ENCODE measurements at regions not wholly inside any gene's neighbourhood (a gene's known extent, or its start where the extent isn't known, plus 50 kb on each side); places are given as distances from the start of the nearest gene placed in this dataset.

DNA sequence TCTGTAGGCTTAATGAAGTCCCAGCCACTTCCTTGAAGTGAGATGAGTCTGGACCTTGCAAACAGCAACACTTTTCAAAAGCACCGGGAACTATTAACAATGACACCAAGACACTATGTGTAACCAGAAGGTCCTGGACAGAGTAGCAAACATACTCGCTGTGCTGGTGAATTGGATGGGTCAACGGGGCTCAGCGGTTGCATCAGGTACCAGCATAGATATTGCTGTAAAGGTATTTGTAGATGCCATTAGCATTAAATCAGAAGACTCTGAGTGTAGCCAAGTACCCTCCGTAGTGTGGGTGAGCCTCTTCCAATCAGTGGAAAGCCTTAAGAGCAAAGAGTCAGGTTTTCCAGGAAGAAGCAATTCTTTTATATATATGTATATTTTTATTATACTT is 140.5 kb downstream of the IRX2 start:
- no peak for DNase-seq (ENCODE audit: low read depth in 2 of 3, low spot score in 2 of 3)

DNA sequence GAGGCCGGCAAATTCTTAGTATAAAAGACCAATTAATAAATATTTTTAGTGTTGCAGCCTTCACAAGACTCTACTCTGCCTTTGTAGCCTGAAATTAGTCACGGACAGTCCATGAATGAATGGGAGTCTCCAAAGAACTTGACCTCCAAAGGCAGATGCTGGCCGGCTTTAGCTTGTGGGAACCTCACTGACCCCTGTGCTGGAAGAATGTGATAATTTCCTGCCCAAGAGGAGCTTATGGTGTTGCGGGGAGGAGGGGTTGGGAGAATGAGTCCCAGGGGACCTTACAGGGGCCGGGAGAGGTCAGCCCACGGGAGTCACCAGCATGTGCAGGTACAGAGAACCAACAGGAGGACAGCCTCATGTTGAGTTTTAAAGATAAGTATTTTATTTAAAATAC is 143.1 kb downstream of the IRX2 start:
- DNase-seq (ENCODE audit: low read depth in 2 of 3, low spot score in 2 of 3) = no peak

DNA sequence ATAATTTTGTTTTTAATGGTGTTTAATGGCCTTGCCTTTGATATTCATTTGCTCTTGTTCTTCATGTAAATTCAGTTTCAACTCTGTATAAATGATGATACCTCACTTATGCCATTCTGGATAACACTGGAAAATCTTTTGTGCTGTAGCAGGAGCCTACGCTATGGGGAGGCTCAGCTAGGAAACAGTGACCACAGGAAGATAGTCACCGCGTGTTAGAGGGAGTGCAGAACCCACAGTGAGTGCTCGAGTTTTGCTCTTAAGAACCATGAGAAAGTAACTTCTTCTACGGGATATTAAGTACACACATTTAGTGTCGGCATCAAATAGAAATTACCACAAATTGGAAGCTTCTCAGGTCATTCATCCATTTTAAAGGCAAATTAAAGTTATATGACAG is 143.9 kb downstream of the IRX2 start:
- no peak for DNase-seq (ENCODE audit: low read depth in 2 of 3, low spot score in 2 of 3)

DNA sequence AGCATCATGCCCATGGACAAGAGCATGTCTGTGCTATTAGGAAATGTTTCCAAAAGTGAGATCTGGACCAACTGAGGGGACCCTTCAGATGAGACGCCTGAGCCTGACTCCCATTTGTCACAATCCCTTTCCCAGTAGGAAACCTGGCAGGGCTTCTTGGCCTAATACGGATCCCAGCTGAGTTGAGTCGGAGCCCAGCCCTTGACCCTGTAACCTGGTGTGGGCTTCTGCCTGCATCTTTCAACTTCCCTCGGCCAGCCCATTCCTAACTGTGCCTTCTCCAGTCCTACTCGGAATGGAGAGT is 148.3 kb downstream of the IRX2 start:
- DNase-seq (ENCODE audit: low read depth in 2 of 3, low spot score in 2 of 3) = no peak

DNA sequence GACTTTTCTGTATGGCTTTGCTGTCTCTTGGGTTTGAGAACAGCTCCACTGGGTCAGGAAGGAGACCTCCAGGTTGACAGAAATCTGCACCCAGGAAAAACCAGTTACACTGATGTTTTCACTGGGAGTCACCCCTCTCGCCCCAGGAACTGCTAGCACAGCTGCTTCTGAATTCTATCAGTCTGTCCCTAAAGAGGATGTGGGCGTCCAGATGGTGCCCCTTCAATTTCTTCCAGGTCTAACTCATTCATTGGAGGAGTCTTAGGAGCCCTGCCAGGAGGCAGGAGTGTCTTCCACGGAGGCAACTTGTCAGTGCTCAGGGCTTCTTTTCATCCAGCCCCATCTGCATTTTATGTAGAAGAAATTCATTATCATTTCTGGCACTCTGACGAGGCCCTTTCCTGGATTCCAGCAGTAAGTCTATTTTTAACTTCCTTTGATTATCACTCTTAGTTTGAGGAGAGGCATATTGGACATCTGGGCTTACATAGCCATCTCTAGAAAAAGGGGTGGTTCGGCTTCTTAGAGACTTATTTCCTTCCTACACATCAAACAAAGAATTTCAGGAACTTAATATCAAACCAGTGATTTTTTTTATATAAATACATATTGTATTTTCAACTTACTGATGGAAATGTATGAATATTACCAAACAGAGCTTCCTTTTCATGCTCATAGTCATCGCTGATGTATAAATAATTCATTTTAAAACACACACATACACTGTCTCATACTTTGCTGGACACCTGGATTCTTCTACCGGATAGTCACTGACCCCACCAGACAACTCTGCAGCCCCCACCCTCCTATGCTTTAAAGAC is 148.8 kb downstream of the IRX2 start:
- no peak for DNase-seq (ENCODE audit: low read depth in 2 of 3, low spot score in 2 of 3)

DNA sequence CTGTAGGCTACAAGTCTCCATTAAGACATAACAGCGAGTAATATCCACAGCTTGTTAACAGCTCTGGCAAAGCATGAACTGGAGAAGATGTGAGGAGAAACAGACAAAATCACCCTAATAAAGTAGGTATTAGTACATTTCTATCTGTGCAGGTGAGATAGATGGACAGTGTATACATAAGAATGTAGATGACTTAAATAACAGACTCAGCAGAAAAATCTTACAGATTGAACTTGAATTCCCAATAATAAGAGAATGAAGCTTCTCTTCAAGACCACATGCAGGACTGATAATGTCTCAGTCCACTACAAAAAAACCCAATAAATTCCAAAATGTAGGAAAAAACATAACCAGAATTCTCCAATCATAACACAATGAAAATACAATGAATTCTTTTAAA is 153.0 kb downstream of the IRX2 start:
- DNase-seq (ENCODE audit: low read depth in 2 of 3, low spot score in 2 of 3) = no peak

DNA sequence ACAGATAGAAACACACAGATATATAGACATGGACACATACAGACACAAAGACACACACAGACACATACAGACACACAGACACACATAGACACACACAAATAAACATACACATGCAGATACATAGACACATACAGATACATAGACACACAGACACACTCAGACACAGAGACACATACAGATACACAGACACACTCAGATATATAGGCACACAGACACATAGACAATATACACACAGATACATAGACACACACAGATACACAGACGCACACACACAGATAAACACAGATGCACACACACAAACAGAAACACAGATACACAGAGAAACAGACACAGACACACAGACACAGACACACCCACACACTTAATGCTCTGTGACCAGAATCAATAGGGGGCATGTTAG is 156.8 kb downstream of the IRX2 start:
- no peak for DNase-seq (ENCODE audit: low read depth in 2 of 3, low spot score in 2 of 3)

DNA sequence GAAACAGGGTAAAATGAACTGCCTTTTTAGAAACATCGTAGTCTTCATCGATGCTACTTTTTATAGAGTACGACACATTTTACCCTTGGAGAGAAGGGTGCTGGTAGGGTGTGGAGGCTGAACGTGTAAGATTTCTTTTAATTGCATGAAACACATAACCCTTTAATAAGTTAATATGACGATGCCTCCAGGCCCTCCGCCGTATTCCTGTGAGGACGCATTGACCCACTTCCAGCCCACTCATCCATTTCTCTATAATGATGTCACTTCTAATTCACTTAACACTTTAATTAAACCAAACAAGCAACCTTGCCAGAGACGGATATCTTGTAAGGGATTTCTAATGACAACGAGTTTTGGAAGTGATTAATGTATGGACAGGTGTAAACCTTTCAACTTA is 158.7 kb downstream of the IRX2 start:
- no peak for DNase-seq (ENCODE audit: low read depth in 2 of 3, low spot score in 2 of 3)

DNA sequence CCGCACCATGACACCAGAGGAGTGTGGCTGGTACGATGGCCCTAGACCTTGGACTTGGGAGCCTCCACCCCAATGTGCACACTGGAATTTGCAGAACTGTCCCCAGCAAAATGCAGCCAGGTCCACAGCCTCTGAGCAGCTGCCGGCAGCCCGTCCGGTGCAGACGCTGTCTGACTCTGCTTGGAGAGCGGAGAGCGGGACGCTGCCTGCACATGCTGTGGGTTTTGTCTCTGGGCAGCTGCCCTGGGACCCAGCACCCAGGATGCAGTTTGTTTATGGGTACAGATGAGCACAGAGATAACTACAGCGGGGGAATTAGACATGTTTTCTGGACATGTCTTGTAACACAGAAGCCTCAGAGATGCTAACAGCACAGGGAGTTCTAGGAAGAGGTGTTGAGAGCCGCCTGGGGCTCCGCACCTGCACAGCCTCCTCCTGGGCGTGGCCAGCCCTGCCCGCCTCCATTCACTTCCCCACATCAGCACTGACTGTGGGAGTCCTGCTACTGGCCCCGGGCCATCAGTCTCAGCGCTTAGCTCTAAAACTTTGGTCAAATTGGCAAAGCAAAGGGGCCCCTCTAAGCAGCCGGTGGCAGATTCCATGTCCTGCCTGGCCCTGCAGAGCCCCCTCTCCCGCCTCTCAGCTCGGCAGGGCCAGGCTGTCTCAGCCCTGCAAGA is 159.6 kb downstream of the IRX2 start:
- no peak for DNase-seq (ENCODE audit: low read depth in 2 of 3, low spot score in 2 of 3)

DNA sequence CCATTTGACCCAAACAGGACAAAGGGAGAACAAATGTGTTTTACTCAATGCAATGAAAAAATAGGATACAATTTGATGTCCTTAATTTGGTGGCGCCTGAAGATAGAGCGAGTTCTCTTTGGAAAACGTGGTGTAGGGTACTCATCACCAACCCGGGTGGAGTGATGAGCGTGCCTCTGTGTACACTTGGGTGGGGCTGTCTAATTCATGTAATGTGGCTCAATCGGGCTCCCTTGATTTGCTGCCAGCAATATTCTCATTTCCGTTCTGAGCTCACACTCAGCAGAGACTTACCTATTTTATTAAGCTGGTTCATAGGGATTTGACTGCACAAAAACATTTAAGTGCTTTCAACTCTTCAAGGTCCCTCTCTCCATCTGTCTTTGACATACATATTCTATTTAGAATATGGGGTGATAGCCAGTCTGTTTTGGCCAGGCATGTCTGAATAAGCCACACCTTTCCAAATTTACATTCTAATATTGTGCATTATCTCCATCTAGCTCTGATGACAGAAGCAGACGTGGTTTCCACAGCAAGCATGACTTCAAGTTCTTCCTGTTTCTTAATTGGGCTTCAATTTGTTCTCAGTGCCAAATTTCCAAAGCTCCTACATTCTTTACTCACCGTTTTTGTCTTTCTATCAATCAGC is 162.5 kb downstream of the IRX2 start:
- no peak for DNase-seq (ENCODE audit: low read depth in 2 of 3, low spot score in 2 of 3)

DNA sequence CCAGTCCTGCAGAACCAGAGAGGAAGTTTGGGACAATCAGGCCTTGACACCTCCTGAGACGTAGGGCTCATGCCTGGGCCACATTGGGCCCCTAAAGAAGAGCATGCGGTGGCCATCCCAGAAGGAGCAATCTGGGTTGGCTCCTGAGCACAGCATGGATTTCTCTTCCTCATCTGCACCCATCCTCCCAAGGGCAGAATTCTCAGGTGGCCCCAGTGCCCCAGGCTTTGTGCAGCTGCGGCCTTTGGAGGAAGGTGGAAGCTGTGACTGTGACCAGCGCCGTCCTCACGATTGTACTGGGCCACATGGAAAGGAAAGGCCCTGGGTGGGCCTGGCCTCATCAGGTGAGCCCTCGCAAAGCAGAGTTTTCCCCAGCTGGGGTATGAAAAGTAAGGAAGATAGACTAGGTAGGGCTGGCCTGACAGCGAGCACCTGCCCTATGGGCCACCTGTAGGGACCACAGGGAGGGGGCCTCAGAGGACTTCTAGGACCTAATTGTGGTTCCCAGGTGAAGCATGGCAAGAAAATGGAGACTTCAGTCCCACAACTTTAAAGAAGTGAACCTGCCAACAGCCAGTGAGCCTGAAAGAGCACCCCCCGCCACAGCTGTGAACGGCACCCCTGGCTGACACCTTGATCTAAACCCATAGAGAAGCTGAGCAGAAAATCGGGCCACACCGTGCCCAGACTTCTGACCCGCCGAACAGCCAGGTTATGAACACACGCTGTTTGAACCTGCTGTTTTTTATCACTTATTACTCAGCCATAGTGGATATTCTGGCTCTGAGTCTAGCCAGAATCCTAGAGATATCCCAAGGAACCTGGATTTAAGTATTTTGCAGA is 164.1 kb downstream of the IRX2 start:
- DNase-seq (ENCODE audit: low read depth in 2 of 3, low spot score in 2 of 3) = no peak

DNA sequence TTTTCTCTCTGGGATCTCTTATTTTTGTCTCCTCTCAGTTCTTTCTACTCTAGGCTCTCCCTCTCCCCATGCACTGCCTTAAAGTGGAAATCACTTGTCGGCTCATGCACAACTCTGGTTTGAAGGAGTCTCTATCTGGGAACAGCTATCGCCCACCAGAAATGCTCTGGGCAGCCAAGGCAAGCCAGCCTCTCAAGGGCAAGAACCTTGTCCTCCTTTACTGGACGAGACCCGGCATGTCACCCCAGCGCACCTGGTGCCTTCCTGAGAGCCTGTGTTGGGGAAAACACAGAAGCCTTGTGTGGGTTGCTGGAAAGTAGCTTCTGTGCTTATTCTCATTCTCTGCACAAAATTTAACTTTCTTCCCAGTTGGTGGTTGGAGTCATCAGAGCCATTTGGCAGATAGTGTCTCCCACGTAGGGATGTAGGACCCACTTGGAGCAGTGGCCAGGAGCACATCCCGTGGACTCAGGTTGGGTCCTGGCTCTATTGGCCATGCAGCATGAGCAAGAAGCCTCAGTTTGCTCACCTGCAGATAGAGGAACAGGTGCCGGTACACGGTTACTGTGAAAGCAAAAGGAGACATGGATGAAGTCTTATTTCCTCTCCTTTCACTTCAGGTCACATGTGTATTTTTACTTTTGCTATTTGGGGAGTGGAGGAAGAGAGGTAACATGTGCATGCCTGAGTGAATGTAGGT is 165.3 kb downstream of the IRX2 start:
- DNase-seq (ENCODE audit: low read depth in 2 of 3, low spot score in 2 of 3) = no peak

DNA sequence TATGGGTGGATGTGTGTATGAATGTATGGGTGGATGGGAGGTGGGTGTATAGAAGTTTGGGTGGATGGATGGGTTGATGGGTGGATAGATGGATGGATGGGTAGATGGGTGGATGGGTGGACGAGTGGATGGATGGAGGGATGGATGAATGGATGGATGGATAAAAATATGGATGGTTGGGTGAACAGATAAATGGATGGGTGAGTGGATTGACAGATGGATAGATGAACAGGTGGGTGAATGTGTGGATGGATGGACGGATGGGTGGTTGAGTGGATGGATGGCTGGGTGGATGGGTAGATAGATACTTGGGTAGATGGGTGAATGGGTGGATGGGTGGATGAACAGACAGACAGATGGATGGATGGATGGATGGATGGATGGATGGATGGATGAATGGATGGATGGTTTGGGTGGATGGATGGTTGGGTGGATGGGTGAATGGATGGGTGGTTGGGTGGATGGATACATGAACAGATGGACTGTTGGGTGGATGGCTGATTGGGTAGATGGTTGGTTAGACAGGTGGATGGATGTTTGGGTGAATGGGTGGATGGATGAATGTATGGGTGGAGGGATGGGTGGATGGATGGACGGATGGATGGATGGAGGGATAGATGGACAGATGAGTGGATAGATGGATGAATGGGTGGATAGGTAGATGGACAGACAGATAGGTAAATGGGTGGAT is 166.8 kb downstream of the IRX2 start:
- DNase-seq (ENCODE audit: low read depth in 2 of 3, low spot score in 2 of 3) = no peak

DNA sequence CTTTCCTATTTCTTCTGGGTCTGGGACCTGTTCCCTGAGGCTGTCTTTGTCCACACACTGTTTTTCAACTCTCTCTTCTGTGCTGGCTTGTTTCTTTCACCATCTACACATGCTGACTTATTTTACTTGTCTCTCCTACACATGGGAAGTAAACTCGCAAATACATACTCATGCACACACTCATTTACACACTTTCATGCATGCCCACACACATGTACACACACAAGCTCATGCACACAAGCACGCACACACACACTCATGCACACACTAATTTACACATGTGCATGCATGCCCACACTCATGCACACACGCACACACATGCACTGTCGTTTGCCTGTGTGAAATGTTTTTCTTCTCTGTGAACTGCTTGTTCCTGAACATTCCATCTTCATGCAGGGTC is 169.0 kb downstream of the IRX2 start:
- DNase-seq (ENCODE audit: low read depth in 2 of 3, low spot score in 2 of 3) = no peak

DNA sequence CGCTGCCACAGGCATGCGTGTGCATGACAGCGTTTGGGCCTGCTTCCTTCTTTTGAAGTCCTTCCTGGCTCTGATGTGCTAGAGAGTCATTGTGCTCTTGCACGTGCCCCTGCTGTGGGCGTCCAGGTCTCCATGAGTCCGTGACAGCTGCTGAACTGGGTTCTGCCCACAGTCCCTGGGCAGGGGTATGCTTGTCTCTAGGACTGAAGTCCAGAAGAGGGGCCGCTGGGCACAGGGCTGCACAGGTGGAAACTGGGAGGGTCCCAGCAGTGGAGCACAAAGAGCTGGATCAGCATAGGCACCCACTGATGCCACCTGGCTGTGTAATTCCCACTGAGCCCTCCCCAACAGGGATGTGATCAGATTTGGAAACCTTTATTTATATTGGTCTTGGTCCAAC is 169.4 kb downstream of the IRX2 start:
- no peak for DNase-seq (ENCODE audit: low read depth in 2 of 3, low spot score in 2 of 3)

DNA sequence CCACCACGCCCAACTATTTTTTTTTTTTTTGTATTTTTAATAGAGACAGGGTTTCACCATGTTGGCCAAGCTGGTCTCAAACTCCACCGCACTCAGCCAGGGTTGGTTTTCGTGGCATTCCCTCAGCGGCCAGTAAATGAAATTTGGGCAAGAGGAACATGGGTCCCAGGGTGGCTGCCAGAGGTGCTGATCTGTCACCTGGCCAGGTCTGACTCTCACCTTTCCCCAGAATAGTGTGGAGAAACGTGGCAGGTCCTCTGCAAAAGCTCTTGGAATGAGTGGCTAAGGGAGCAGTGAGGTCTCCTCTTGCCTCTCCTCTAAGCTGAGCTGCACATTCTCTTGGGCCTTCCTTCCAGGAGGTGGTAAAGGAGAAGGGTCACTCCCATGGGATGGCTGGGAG is 170.1 kb downstream of the IRX2 start:
- DNase-seq (ENCODE audit: low read depth in 2 of 3, low spot score in 2 of 3) = no peak

DNA sequence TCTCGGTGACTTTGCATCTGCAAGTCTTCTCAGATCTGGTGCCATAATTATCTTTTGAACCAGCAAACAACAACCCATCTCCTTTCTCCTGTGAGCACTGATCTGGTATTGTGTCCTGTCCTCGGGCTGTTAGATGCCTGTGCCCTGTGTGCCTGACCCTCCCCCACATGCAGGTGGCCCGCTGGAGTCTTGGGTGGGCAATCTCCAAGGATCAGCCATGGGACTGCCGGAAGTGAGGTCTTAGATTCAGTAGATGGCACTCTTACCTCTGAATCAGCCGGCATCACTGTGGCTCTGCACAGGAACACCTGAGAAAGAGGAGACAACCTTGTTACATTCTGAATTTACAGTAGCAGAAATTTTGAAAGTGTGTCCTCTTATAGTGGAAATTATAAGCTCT is 172.4 kb downstream of the IRX2 start:
- DNase-seq (ENCODE audit: low read depth in 2 of 3, low spot score in 2 of 3) = no peak

DNA sequence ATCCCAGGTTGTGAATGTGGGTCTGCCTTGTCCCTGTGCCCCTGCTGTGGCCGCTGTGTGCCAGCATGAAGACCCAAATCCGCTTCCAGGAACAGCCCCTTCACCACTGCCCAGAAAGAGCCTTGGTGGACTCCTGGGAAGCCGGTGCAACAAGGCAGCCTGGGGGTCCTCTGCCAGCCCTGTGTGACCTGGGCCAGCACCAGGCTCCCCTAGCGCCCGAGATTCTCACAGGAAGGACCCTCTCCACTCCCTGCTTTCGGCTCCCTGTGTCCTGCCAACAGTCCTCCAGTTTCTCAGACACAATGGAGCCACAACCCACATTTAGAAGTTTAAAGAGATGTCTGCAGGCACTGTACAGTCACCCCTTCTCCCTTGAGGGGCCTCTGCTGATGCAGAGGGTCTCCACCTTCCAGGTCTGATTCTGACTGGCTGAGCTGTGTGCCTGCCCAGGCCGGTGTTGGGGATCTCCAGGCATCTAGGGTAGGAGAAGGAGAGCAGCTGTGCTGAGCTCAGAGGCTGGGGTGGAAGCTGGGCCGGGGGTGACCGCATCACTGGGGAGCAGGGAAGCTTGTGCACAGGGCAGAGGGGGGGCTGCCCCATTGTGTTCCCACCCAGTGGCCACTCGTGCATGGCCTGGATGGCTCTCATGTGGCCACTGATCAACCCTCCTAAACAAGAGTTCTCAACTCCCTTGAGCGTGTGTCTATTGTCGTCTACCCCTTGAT is 174.0 kb downstream of the IRX2 start:
- DNase-seq (ENCODE audit: low read depth in 2 of 3, low spot score in 2 of 3) = no peak

DNA sequence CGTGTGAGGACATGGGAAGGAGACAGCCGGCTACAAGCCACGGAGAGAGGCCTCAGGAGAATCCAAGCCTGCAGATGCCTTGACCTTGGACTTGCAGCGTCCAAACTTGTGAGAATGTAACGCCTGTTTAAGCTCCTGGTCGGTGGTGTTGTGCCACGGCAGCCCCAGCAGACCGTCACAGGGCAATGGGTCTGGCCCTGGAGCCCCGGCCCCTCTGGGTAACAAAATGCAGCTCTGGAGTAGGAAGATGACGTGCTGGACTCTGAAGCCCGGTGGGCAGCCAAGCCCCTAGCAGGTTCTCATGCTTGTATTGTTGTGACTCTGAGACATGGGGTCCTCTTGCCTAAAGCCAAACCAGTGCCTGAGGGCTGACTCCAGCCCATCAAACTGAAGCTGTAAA is 174.7 kb downstream of the IRX2 start:
- no peak for DNase-seq (ENCODE audit: low read depth in 2 of 3, low spot score in 2 of 3)
